Naive B cell (primary cell): ENCODE measurements at regions not wholly inside any gene's neighbourhood (a gene's known extent, or its start where the extent isn't known, plus 50 kb on each side); places are given as distances from the start of the nearest gene placed in this dataset.
"Not testable (repeated sequence)": the region's sequence is repeated elsewhere in the genome, so short reads cannot be mapped to it uniquely, and the experiment has no call there.

Source experiments
- ATAC-seq, 2 donors: fragments of 150-1000 bp; cut with Tn5 transposase; 2 replicates each; pipeline ENCODE4 v1.10.0; 2021; ENCODE audit warnings: low read depth in 2 of 2, mild to moderate bottlenecking in 2 of 2, moderate library complexity in 2 of 2
- DNase-seq: peaks from one replicate; pipeline ENCODE4 v3.0.0; 2022
- H3K27ac Mint-ChIP-seq, 6 donors: one replicate each; pipeline ENCODE4 v1.8.0; 2020 to 2022; ENCODE audit warnings: mild to moderate bottlenecking in 6 of 6, mixed read lengths in 6 of 6, moderate library complexity in 5 of 6, inconsistent platforms in 2 of 6
- H3K27me3 Mint-ChIP-seq, 3 donors: one replicate each; pipeline ENCODE4 v1.8.0; 2021 to 2022; ENCODE audit warnings: mixed read lengths in 3 of 3, mild to moderate bottlenecking in 1 of 3
- H3K36me3 Mint-ChIP-seq, 2 donors: one replicate each; pipeline ENCODE4 v1.8.0; 2020 to 2022; ENCODE audit warnings: mixed read lengths in 2 of 2, inconsistent platforms in 1 of 2, mild to moderate bottlenecking in 1 of 2
- H3K4me1 Mint-ChIP-seq, 3 donors: one replicate each; pipeline ENCODE4 v1.8.0; 2020 to 2022; ENCODE audit warnings: mixed read lengths in 3 of 3, inconsistent platforms in 1 of 3, mild to moderate bottlenecking in 1 of 3, moderate library complexity in 1 of 3
- H3K4me3 Mint-ChIP-seq, 8 donors: one replicate each; pipeline ENCODE4 v1.8.0; 2020 to 2022; ENCODE audit warnings: mild to moderate bottlenecking in 8 of 8, mixed read lengths in 8 of 8, moderate library complexity in 8 of 8, inconsistent platforms in 2 of 8
- H3K9me3 Mint-ChIP-seq, 7 donors: one replicate each; pipeline ENCODE4 v1.8.0; 2020 to 2022; ENCODE audit warnings: mixed read lengths in 7 of 7, mild to moderate bottlenecking in 5 of 7, inconsistent platforms in 2 of 7, moderate library complexity in 1 of 7

DNA sequence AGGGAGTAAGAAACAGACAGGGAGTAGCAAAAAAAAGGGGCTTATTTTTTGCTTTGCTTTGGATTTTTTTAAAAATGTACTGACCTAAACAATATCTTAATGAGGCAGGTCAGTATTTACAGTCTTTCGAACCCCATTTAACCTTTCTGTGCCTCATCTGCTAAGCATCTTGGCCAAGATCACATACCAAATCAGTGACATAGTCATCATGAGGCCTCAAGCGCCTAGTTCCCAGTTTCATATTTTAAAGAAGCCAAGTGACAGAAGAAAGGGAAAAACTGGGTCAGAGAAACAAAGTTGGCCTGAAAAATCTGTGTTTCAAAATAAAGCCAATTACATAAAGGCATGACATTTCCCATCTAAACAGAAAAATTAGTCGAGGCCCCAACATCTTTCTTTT is 94.6 kb upstream of the WDR44 start:
- H3K4me3 Mint-ChIP-seq: no peak overlapping the region
- H3K9me3 Mint-ChIP-seq: peaks cover 0 to 3% (median 0%) of the 10 kb centered on the region in 7 donors
- no peaks in the 10 kb centered on the region for H3K36me3 Mint-ChIP-seq
- ATAC-seq (no peak), DNase-seq (no peak)
- H3K4me1 Mint-ChIP-seq: no peaks in the 10 kb centered on the region
- no peak overlapping the region for H3K27ac Mint-ChIP-seq
- H3K27me3 Mint-ChIP-seq: peaks cover 0 to under 1% (median 0%) of the 10 kb centered on the region in 3 donors

GRCh38 chrX:118252967-118253366 is 92.9 kb upstream of the WDR44 start:
- Mint-ChIP-seq H3K4me3 (no peak overlapping the region), H3K36me3 (no peaks in the 10 kb centered on the region), H3K27ac (no peak overlapping the region), H3K4me1 (no peaks in the 10 kb centered on the region), H3K27me3 (peaks cover 0 to 8% (median 7%) of the 10 kb centered on the region in 3 donors), H3K9me3 (peaks cover 0 to 3% (median 0%) of the 10 kb centered on the region in 7 donors)
- DNase-seq: no peak
- no peak for ATAC-seq

GRCh38 chrX:118254611-118255010 is 91.3 kb upstream of the WDR44 start:
- Mint-ChIP-seq H3K27me3 (peaks cover 3 to 19% (median 17%) of the 10 kb centered on the region in 3 donors), H3K9me3 (peaks cover 0 to 3% (median 0%) of the 10 kb centered on the region in 7 donors), H3K36me3 (no peaks in the 10 kb centered on the region), H3K4me1 (no peaks in the 10 kb centered on the region), H3K4me3 (no peak overlapping the region), H3K27ac (no peak overlapping the region)
- peak; percentile 4 for DNase-seq
- no peak for ATAC-seq

DNA sequence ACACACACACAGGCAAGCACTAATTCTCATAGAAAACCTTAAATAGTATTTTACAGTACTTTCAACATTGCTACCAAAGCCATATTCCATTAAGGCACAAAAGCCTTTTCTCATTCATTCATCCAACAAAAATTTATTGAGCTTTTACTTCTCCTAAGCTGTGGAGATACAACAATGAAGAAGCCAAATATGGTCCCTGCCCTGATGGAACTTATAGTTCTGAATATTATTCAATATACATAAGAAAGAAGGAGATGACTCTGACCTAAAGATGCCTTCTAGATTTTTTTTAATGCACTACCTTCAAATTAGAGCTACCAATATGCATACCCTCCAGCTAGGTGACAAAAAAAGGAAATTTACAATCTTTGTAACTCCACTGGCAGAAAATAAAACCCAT is 90.0 kb upstream of the WDR44 start:
- Mint-ChIP-seq H3K4me3 (no peak overlapping the region), H3K4me1 (no peaks in the 10 kb centered on the region), H3K27ac (no peak overlapping the region), H3K9me3 (peaks cover 0 to 3% (median 0%) of the 10 kb centered on the region in 7 donors), H3K36me3 (no peaks in the 10 kb centered on the region), H3K27me3 (peaks cover 3 to 26% (median 19%) of the 10 kb centered on the region in 3 donors)
- DNase-seq: no peak
- ATAC-seq: no peak

DNA sequence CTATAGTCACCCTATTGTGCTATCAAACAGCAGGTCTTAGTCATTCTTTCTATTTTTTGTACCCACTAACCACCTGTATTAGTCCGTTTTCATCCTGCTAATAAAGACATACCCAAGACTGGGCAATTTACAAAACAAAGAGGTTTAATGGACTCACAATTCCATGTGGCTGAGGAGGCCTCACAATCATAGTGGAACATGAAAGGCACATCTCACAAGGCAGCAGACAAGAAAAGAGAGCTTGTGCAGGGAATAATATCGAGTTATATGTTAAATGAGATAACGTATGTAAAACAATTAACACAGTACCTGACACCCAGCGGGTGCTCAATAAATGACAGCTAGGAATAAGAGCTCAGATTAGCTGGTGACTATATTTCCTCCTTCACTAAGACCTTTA is 88.1 kb upstream of the WDR44 start:
- ATAC-seq: no peak

DNA sequence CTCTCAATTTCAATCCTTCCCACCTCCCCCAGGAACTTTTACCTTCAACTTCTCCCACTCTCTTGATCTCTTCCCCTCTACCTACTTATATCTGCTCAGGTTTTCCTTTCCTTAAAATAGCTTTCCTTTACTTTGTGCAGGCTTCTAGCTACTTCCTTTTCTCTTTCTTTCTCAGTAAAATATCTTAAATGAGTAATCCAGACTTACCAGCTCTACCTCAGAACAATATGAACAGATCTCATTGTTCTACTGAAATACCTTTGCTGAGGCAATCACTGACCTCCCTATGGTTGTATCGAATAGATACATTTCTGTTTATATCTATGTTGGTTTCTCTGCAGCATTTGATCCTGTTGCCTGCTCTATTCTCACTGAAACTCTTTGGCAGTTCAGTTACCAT is 86.7 kb upstream of the WDR44 start:
- no peak overlapping the region for H3K27ac Mint-ChIP-seq

More for the DNA sequence above, 88.1 kb upstream of the WDR44 start:
- Mint-ChIP-seq H3K27ac (no peak overlapping the region), H3K4me1 (no peaks in the 10 kb centered on the region), H3K27me3 (peaks cover 3 to 26% (median 19%) of the 10 kb centered on the region in 3 donors), H3K9me3 (peaks cover 0 to 3% (median 0%) of the 10 kb centered on the region in 7 donors), H3K4me3 (no peak overlapping the region), H3K36me3 (no peaks in the 10 kb centered on the region)
- DNase-seq: no peak

GRCh38 chrX:118261151-118261550 is 84.8 kb upstream of the WDR44 start:
- H3K4me3 Mint-ChIP-seq: no peak overlapping the region
- peaks cover 0 to under 1% (median 0%) of the 10 kb centered on the region in 7 donors for H3K9me3 Mint-ChIP-seq
- ATAC-seq: no peak

More for the DNA sequence above, 86.7 kb upstream of the WDR44 start:
- no peak for DNase-seq
- H3K36me3 Mint-ChIP-seq: no peaks in the 10 kb centered on the region
- peaks cover 3 to 33% (median 24%) of the 10 kb centered on the region in 3 donors for H3K27me3 Mint-ChIP-seq
- no peak for ATAC-seq
- no peaks in the 10 kb centered on the region for H3K4me1 Mint-ChIP-seq
- no peak overlapping the region for H3K4me3 Mint-ChIP-seq
- H3K9me3 Mint-ChIP-seq: no peaks in the 10 kb centered on the region

GRCh38 chrX:118271775-118272174 is 74.1 kb upstream of the WDR44 start:
- ATAC-seq (no peak), DNase-seq (no peak)
- Mint-ChIP-seq H3K27ac (no peak overlapping the region), H3K4me3 (no peak overlapping the region), H3K36me3 (no peaks in the 10 kb centered on the region), H3K4me1 (no peaks in the 10 kb centered on the region), H3K27me3 (no peaks in the 10 kb centered on the region), H3K9me3 (peaks cover 0 to 4% (median 0%) of the 10 kb centered on the region in 7 donors)

More at GRCh38 chrX:118261151-118261550, 84.8 kb upstream of the WDR44 start:
- Mint-ChIP-seq H3K27ac (no peak overlapping the region), H3K36me3 (no peaks in the 10 kb centered on the region), H3K27me3 (peaks cover 6 to 48% (median 24%) of the 10 kb centered on the region in 3 donors), H3K4me1 (no peaks in the 10 kb centered on the region)
- DNase-seq: no peak

DNA sequence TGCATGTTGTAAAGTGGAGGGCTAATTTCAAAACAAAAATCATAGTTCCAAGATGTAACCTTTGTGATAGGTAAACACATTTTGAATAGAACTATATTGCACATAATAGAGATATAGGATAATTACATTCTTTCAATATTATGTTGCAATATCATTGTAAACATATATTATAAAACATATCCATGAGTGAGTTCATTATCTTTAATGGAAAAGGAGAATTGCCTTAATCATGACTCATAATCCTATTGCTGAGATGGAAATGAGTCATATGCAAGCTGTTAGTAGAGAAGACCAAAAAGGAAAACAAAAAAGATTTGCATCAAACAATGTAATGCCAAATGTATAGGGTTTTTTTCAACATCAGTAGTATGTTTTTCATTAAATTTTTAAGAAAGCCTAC is 73.7 kb upstream of the WDR44 start:
- Mint-ChIP-seq H3K4me3 (no peak overlapping the region), H3K36me3 (no peaks in the 10 kb centered on the region), H3K27ac (no peak overlapping the region), H3K9me3 (peaks cover 0 to 2% (median 0%) of the 10 kb centered on the region in 7 donors), H3K4me1 (no peaks in the 10 kb centered on the region), H3K27me3 (no peaks in the 10 kb centered on the region)
- ATAC-seq: no peak
- no peak for DNase-seq

DNA sequence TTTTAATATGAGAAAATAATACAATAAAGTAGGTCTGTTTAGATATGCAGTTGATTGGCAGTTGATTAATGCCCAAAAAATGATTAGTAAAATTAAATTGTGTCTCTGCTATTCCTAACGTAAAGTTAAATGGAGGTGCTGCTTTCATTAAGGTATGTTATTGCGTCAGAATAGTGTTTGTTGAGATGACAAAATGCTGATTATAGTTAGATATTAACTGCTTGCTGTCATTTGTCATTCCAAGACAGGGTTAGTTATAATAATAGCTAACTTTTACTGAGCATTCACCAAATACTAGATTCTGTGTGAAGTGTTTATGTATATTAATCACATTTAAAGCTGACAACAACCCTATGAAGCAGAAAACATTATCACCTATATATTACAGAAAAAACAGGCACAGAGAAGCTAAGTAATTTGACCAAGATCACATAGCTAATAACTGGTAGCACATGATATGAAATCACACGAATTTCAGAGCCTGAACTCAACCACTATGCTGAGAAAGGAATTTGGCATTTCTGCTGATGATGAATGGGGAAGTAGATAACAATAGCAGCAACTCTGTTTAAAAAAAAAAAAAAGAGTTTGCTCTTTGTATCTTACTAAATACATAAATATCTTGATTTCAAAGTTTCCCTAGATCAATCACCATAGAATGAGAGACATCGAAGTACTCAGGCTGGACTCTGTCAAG is 59.7 kb upstream of the WDR44 start:
- H3K27me3 Mint-ChIP-seq: no peaks in the 10 kb centered on the region
- H3K4me1 Mint-ChIP-seq: no peaks in the 10 kb centered on the region
- peaks cover 0 to 6% (median 3%) of the 10 kb centered on the region in 7 donors for H3K9me3 Mint-ChIP-seq
- no peak overlapping the region for H3K4me3 Mint-ChIP-seq
- no peak for DNase-seq
- no peak for ATAC-seq
- no peaks in the 10 kb centered on the region for H3K36me3 Mint-ChIP-seq
- no peak overlapping the region for H3K27ac Mint-ChIP-seq

- not testable (repeated sequence) for H3K27ac Mint-ChIP-seq, ATAC-seq, DNase-seq
These were observed 50.1 kb upstream of the WDR44 start for GRCh38 chrX:118295818-118296217.

More at GRCh38 chrX:118295818-118296217, 50.1 kb upstream of the WDR44 start:
- H3K9me3 Mint-ChIP-seq, H3K27me3 Mint-ChIP-seq, H3K4me1 Mint-ChIP-seq, H3K36me3 Mint-ChIP-seq, H3K4me3 Mint-ChIP-seq: not testable (repeated sequence)
